ENCODE measurements at regions not wholly inside any gene's neighbourhood (a gene's known extent, or its start where the extent isn't known, plus 50 kb on each side); places are given as distances from the start of the nearest gene placed in this dataset.

GRCh38 chr18:22701795-22702194 is 231.3 kb upstream of the RBBP8 start:
- no peak for FAIRE-seq
- ChIA-PET SMC1A (ENCODE audit: uncharacterized antibody, unreplicated experiment) (no interaction called here), POLR2A (no interaction called here), RAD21 (ENCODE audit: unreplicated experiment) (no interaction called here), CTCF (interaction anchor here (0.6 to 0.9 kb wide), 2 partner anchors 11 to 55 kb away, joined by 3 read pairs; no protein-coding TSS in a partner anchor)
- H3K4me2 ChIP-seq (ENCODE audit: control insufficient read depth, insufficient read depth) = no peak overlapping the region
- intact Hi-C loops (cut with micrococcal nuclease; ENCODE audit: unreplicated experiment) (loop anchor here (5.0 to 10.0 kb wide), 4 partner anchors 94 to 1507 kb away; no protein-coding TSS in a partner anchor), in situ Hi-C loops (cut with MboI) (loop anchor here (10.0 to 25.0 kb wide), 6 partner anchors 89 to 1639 kb away; no protein-coding TSS in a partner anchor)
- H4K20me1 ChIP-seq (ENCODE audit: control insufficient read depth, insufficient read depth) = no peaks in the 10 kb centered on the region
- WGBS (ENCODE audit: insufficient coverage, insufficient replicate concordance, low lambda C conversion rate, missing lambda C conversion rate) = 25% methylated on average over 4 of the region's 4 CpGs
- no peaks in the 10 kb centered on the region for H3K36me3 ChIP-seq (ENCODE audit: control insufficient read depth in 2 of 2, insufficient read depth in 2 of 2, low read length in 1 of 2)
- BruUV-seq (replicated peaks) = no TSS peak
- no peak overlapping the region for H3K27ac ChIP-seq (ENCODE audit: control insufficient read depth, insufficient read depth)
- DNase-seq (ENCODE audit: low read depth, low spot score) = no peak
- no peak overlapping the region for H2AFZ ChIP-seq (ENCODE audit: control insufficient read depth, low read depth, low read length)
- TF ChIP-seq ZNF274 (IDR thresholded peaks at IDR 0.05; ENCODE audit: insufficient read depth, insufficient read length) = no peak
- no peak for TF ChIP-seq POLR2AphosphoS5 (IDR thresholded peaks at IDR 0.05; ENCODE audit: low read length)
- no peak for TF ChIP-seq CBX3 (IDR thresholded peaks at IDR 0.05; ENCODE audit: borderline replicate concordance, low read depth)
- TF ChIP-seq NFIC (IDR thresholded peaks at IDR 0.05; ENCODE audit: low read depth, low read length) = no peak
- no peak for TF ChIP-seq FOS (IDR thresholded peaks at IDR 0.05; ENCODE audit: borderline replicate concordance, extremely low read depth, insufficient read length)
- TF ChIP-seq ZBTB33 (IDR thresholded peaks at IDR 0.05) = no peak
- no peak for TF ChIP-seq USF2 (IDR thresholded peaks at IDR 0.05; ENCODE audit: borderline replicate concordance, low read depth, low read length)
- no peak for TF ChIP-seq CREM (IDR thresholded peaks at IDR 0.05; ENCODE audit: low read depth)
- TF ChIP-seq EZH2 (IDR thresholded peaks at IDR 0.05; ENCODE audit: borderline replicate concordance, control insufficient read depth, low read depth, low read length) = no peak
- TF ChIP-seq BCL11A (IDR thresholded peaks at IDR 0.05; ENCODE audit: low read depth, low read length) = no peak
- TF ChIP-seq HDAC2 (IDR thresholded peaks at IDR 0.05) = no peak
- TF ChIP-seq PBX3 (IDR thresholded peaks at IDR 0.05; ENCODE audit: insufficient replicate concordance, low read depth, low read length) = no peak
- no peak for TF ChIP-seq CBX5 (IDR thresholded peaks at IDR 0.05; ENCODE audit: low read depth)
- H3K4me3 ChIP-seq = no peak overlapping the region
- no peak overlapping the region for H3K9ac ChIP-seq (ENCODE audit: control insufficient read depth, insufficient read depth, low read length)
- no peaks in the 10 kb centered on the region for H3K4me1 ChIP-seq (ENCODE audit: control insufficient read depth, insufficient read depth, low read length)
- no peaks in the 10 kb centered on the region for H3K27me3 ChIP-seq (replicated peaks in 1 of 2; ENCODE audit: control insufficient read depth in 2 of 2, insufficient read depth in 2 of 2, low read length in 1 of 2)
- no peaks in the 10 kb centered on the region for H3K79me2 ChIP-seq (ENCODE audit: control insufficient read depth, insufficient read depth, low read length)
- ATAC-seq = no peak
- H3K9me3 ChIP-seq (replicated peaks; ENCODE audit: control insufficient read depth, insufficient read depth, low read length) = no peaks in the 10 kb centered on the region

All from GM12878 (cell line).